Activated T-cell treated with anti-CD3 and anti-CD28 coated beads, Interleukin-2, amount 50 U/mL, for 4 hours (primary cell): ENCODE measurements at regions not wholly inside any gene's neighbourhood (a gene's known extent, or its start where the extent isn't known, plus 50 kb on each side); places are given as distances from the start of the nearest gene placed in this dataset.

Source experiments
- ATAC-seq, 2 donors: fragments of 200-7000 bp; cut with Tn5 transposase; one replicate each; pipeline ENCODE4 v1.10.0; 2021
- DNase-seq: peaks from one replicate; pipeline ENCODE4 v3.0.0-alpha.2; 2020
- H3K27me3 Mint-ChIP-seq: one replicate; pipeline ENCODE4 v1.8.0; 2021; ENCODE audit warnings: low read depth, mixed read lengths
- H3K36me3 Mint-ChIP-seq: one replicate; pipeline ENCODE4 v1.8.0; 2022; ENCODE audit warnings: mixed read lengths; ENCODE audit not compliant: insufficient read depth
- H3K4me1 Mint-ChIP-seq: one replicate; pipeline ENCODE4 v1.8.0; 2021; ENCODE audit warnings: low read depth, mixed read lengths
- H3K4me3 Mint-ChIP-seq: one replicate; pipeline ENCODE4 v1.8.0; 2021; ENCODE audit warnings: mild to moderate bottlenecking, moderate library complexity, mixed read lengths
- H3K9me3 Mint-ChIP-seq: one replicate; pipeline ENCODE4 v1.8.0; 2021; ENCODE audit warnings: mixed read lengths

DNA sequence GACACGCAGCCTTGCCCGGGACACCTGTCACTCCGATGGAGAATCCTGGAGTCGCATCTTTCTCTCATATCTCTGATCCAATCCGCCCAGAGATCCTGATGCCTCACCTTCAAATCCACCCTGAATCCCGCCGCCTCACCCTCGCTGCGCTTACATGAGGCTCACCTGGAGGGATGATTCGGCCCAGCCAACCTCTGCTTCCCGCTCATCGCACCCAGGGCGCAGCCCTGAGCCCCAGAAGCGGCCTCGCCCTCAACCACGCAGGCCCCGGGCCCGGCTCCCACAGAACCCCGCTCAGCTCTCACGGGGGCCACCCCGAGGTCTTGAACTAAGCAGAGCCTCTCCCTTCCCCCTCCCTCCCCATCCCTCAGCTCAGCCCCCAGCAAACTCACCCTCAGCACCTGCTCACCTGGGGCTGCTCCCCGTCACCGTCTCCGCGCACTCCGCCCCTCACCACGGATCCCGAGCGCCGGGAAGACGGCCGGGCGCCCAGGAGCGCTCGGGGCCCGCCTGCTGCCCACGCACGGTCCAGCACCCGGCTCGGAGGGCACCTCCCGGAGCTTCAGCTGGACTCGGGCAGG is 160.0 kb downstream of the NDUFA10 start:
- Mint-ChIP-seq H3K36me3 (no peaks in the 10 kb centered on the region), H3K27me3 (no peaks in the 10 kb centered on the region), H3K9me3 (no peaks in the 10 kb centered on the region), H3K4me3 (no peak overlapping the region), H3K4me1 (peaks cover 25% of the 10 kb centered on the region)
- ATAC-seq, result no peak
- DNase-seq, result no peak

DNA sequence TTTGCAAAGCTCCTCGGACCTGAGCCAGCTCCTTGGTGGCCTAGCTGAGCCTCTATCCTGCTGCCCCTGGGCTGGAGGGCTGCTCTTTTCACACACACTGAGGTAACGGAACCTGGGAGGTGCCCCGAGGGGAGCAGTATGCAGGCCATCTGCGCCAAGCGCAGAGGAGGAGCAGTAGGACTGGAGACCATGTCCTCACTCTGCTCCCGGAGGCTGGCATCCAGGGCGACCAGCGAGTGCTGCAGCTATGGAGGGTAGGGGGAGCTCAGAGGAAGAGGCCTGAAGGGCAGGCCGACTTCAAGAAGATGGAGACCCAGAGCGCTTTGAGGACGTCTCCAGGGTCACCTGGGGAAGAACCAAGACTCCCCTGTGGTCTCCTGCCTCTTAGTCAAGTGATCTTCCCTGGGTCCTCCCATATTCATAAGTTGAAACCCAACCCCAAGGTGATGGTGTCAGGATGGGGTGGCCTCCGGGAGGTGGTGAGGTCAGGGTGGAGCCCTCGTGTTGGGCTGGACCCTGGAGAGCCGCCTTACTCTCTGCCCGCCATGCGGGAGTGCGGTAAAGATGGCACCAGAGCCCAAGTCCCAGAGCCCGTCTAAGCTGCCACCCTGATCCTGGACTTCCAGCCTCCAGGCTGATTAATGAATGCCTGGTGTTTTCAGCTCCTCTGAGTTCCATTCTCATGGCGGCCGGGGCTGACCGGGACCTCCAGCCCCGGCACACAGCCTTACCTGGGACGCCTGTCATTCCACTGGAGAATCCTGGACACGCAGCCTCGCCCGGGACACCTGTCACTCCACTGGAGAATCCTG is 160.7 kb downstream of the NDUFA10 start:
- Mint-ChIP-seq H3K4me1 (peaks cover 26% of the 10 kb centered on the region), H3K27me3 (no peaks in the 10 kb centered on the region), H3K9me3 (no peaks in the 10 kb centered on the region), H3K36me3 (no peaks in the 10 kb centered on the region), H3K4me3 (no peak overlapping the region)
- ATAC-seq (no peak), DNase-seq (no peak)

DNA sequence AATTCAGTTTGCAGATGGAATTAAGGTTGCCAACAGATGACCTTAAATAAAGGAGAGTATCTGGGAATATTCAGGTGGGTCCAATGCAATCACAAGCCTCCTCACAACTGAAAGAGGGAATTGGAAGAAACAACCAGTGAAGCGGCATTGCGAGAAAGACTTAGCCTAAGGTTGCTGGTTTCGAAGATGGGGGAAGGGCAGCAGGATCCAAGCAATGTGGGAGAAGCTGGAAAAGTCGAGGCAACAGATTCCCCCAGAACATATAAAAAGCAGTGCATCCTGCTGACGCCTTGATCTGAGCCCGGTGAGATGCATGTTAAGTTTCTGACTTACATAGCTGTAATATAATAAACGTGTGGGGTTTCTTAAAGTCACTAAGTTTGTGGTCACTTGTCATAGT is 162.5 kb downstream of the NDUFA10 start:
- Mint-ChIP-seq H3K36me3 (no peaks in the 10 kb centered on the region), H3K4me1 (peaks cover 26% of the 10 kb centered on the region), H3K9me3 (no peaks in the 10 kb centered on the region), H3K4me3 (no peak overlapping the region), H3K27me3 (no peaks in the 10 kb centered on the region)
- ATAC-seq (no peak), DNase-seq (no peak)

DNA sequence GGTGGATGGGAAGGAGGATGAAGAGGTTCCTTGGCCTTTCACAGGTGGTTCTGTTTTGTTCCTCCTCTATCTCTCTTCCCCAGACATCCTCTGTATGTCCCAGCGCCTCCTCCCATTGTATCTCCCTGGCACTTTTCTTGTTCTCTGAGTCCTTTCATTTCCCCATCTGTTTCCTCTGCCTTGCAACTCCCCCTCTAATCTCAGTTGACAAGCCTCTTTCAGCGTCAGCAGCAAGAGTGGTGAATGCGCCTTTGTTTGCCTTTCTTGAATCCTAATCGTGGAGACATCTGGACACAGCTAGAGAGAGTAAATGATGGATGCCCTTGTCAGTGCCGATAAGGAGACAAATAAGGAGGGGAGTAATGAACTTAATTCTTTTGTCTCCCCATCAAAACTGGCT is 167.0 kb downstream of the NDUFA10 start:
- H3K4me3 Mint-ChIP-seq, result no peak overlapping the region
- H3K4me1 Mint-ChIP-seq, result peaks cover 26% of the 10 kb centered on the region
- no peak for DNase-seq
- peaks cover 22% of the 10 kb centered on the region for H3K27me3 Mint-ChIP-seq
- H3K9me3 Mint-ChIP-seq, result no peaks in the 10 kb centered on the region
- ATAC-seq, result no peak
- no peaks in the 10 kb centered on the region for H3K36me3 Mint-ChIP-seq

DNA sequence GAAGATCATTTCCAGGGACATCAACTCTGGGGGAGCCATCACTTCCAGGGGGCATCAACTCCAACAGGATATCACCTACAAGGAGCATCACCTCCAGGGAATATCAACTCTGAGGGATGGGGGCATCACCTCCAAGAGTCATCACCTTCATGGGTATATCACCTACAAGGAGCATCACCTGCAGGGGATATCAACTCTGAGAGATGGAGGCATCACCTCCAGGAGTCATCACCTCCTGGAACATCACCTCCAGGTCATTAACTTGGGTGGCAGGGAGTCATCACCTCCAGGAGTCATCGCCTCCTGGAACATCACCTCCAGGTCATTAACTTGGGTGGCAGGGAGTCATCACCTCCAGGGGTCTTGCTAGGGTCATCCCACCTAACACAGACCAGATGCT is 167.6 kb downstream of the NDUFA10 start:
- Mint-ChIP-seq H3K4me3 (no peak overlapping the region), H3K27me3 (peaks cover 22% of the 10 kb centered on the region), H3K36me3 (no peaks in the 10 kb centered on the region), H3K9me3 (no peaks in the 10 kb centered on the region), H3K4me1 (peaks cover 23% of the 10 kb centered on the region)
- ATAC-seq, result no peak
- no peak for DNase-seq

DNA sequence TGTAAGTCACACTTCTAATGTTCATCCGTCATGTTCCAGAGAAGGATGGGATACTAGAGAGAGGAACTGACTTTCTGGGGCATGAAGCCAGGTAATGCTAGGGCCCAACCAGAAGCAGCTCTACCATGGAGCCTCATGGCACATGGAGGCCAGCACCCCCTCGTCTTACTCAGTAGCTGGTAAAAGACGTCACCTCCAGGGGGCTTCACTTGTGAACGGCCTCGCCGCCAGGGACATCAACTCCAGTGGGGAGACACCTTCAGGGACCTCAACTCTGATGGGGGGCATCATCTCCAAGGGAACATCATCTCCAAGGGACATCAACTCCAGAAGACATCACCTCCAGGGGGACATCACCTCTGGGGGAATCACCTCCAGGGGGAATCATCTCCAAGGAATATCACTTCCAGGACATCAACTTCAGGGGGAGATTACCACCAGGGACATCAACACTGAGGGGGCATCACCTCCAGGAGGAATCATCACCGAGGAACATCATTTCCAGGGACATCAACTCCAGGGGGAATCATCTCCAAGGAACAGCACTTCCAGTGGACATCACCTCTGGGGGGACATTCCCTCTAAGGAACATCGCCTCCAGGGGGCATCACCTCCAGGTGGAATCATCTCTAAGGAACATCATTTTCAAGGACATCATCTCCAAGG is 168.4 kb downstream of the NDUFA10 start:
- H3K4me1 Mint-ChIP-seq, result peaks cover 15% of the 10 kb centered on the region
- no peak for DNase-seq
- H3K36me3 Mint-ChIP-seq, result no peaks in the 10 kb centered on the region
- no peaks in the 10 kb centered on the region for H3K9me3 Mint-ChIP-seq
- no peak overlapping the region for H3K4me3 Mint-ChIP-seq
- ATAC-seq, result no peak
- H3K27me3 Mint-ChIP-seq, result peaks cover 26% of the 10 kb centered on the region

DNA sequence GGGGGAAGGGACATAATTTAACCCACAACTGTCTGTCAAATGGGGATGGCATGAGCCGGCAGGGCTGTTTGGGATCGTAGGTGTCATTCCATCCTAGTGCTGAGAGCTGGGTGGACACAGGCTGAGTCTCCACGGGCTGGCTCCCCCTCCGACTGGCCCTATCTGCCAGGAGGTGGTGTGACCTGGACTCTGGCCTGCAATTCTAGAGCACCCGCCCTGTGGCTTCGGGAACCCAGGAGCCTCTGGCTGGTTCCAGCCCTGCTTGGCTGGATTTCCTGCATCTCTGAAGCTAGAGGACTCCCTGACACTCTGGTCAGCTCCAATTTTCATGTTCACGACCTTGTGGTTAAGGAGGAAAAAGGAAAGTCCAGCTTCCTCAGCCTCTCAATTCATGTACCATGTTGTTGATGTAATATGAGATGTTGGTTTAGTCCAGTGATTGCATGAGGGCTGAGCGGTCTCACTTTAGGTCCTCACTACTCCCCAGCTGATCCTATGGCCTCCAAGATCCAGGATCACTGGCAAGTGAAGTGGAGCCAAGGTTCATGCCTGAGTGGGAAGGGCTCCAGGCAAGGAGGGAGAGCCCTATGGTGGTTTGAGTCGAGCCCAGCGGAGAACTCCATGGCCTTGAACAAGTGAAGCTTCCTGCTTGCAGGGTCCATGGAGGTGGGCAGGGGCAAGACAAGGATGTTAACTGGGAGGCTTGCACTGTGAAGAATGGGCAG is 169.1 kb downstream of the NDUFA10 start:
- Mint-ChIP-seq H3K36me3 (no peaks in the 10 kb centered on the region), H3K4me3 (no peak overlapping the region), H3K9me3 (peaks cover 5% of the 10 kb centered on the region), H3K4me1 (peaks cover 9% of the 10 kb centered on the region), H3K27me3 (peaks cover 26% of the 10 kb centered on the region)
- DNase-seq (no peak), ATAC-seq (no peak)

DNA sequence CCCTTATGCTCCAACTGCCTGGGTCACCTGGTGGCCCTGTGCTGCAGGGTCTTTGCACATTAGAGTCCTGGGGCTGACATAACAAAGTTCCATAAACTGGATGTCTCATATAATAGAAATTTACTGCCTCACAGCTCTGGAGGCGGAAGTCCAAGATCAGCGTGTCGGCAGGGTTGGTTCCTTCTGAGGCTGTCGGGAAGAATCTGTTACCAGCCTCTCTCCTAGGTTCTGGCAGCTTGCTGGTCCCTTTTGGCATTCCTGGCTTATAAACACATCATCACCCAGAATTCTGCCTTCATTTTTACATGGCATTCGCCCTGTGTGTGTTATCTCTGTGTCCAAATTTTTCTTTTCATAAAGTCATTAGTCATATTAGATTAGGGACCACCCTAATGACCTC is 170.5 kb downstream of the NDUFA10 start:
- Mint-ChIP-seq H3K9me3 (peaks cover 11% of the 10 kb centered on the region), H3K27me3 (peaks cover 26% of the 10 kb centered on the region), H3K4me3 (no peak overlapping the region), H3K4me1 (no peaks in the 10 kb centered on the region), H3K36me3 (no peaks in the 10 kb centered on the region)
- no peak for ATAC-seq
- DNase-seq, result no peak

DNA sequence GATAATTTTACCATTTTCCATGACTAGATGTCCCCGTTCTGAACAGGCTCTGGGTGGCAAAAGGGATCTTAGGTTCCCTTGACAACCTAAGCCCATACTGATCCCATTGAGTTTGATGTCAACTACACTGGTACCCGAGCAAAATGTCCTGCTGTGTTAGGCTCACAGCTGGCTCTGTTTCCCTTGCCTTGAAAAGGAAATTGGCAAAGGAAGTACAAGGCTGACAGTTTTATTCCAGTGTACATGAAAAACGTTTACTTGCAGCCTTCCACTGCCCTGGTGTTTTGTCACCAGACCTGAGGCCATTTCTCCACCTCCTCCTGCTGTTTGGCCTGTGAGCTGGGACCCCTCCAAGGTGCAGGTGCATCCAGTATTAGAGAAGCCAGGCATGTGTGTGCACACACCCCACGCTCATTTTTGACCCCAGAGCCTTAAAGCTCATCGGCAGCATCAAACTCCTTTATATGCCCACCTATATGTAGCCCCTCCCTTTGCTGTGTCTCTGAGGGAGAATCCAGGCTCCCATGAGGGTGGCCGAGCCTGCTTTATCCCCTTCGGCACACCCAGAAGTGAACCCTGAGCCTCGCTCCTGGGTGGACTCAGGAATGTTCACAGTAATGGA is 171.3 kb downstream of the NDUFA10 start:
- Mint-ChIP-seq H3K9me3 (peaks cover 11% of the 10 kb centered on the region), H3K4me1 (no peaks in the 10 kb centered on the region), H3K36me3 (no peaks in the 10 kb centered on the region), H3K4me3 (no peak overlapping the region), H3K27me3 (peaks cover 26% of the 10 kb centered on the region)
- DNase-seq, result no peak
- no peak for ATAC-seq

DNA sequence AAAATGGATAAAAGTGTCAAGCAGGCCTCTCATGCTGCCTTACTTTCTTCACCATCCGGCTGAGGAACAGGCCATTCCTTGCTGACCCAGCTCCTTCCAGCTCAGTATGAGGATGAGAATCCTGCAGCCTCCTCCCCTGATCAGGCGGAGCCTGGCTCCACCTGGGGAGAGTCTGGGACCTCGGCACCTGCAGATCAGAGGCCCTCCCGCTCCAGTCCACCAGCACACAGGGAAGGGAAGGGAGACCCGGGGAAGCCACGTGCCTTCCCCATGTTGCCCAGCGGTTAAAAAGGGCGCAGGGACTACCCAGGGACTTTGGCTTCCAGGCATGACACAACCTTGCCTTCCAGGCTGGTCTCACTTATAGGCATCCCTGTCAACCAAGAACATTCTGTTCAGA is 172.0 kb downstream of the NDUFA10 start:
- ATAC-seq (no peak), DNase-seq (no peak)
- no peak overlapping the region for H3K4me3 Mint-ChIP-seq
- peaks cover 26% of the 10 kb centered on the region for H3K27me3 Mint-ChIP-seq
- H3K4me1 Mint-ChIP-seq, result no peaks in the 10 kb centered on the region
- no peaks in the 10 kb centered on the region for H3K36me3 Mint-ChIP-seq
- H3K9me3 Mint-ChIP-seq, result peaks cover 11% of the 10 kb centered on the region

DNA sequence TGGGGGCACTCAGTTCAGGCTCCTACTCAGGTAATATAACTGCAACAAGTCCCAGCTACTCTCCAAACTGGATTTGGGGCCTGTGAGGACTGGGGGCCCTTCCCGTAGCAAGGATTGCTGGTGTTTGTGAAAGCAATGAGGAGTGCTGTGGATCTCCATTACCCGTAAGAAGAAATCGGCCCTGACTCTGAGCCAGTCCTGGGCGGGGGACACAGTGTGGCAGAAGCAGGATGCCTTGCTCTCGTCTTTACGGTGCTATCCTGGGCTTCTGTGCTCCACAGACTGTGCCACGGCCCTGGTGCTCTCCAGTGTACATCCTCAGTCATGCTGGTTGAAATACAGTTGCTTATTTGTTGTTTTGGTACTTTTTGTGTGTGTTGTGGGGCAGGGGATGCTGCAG is 172.9 kb downstream of the NDUFA10 start:
- peaks cover 24% of the 10 kb centered on the region for H3K27me3 Mint-ChIP-seq
- no peaks in the 10 kb centered on the region for H3K36me3 Mint-ChIP-seq
- ATAC-seq, result no peak
- no peak overlapping the region for H3K4me3 Mint-ChIP-seq
- no peaks in the 10 kb centered on the region for H3K4me1 Mint-ChIP-seq
- no peak for DNase-seq
- H3K9me3 Mint-ChIP-seq, result peaks cover 11% of the 10 kb centered on the region

DNA sequence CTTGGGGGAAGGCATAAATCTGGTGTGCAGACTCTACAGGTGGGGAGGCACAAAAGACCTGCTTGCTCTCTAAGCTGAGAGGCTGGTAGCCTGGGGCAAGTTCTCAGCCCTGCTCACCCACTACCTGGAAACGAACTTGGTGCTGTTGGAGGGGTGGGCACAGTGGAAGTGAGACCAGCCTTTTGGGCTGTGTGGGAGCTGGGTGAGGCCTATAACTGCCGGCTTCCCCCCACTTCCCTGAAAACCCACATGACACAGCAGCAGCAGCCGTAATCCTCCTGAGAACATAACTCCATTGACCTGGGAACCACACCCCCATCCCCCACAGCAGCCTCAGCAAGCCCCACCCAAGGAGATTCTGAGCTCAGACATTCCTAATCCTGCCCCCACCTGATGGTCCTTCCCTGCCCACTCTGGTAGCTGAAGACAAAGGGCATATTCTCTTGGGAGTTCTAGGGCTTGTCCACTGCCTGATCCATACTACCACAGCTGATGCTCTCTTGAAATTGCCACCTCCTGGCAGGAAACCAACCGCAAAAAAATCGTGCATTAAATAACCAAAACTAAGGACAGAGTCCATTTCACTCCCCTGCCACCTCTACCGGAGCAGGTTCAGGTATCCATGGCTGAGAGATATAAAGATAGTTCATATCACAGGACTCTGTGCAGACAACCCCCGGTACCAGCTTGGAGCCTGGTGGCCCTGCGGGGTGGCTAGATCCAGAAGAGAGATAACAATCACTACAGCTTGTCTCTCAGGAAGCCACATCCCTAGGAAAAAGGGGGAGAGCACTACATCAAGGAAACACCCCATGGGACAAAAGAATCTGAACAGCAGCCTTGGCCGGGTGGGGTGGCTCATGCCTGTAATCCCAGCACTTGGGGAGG is 178.1 kb downstream of the NDUFA10 start:
- ATAC-seq, result no peak
- H3K4me1 Mint-ChIP-seq, result peaks cover 6% of the 10 kb centered on the region
- H3K4me3 Mint-ChIP-seq, result no peak overlapping the region
- H3K36me3 Mint-ChIP-seq, result no peaks in the 10 kb centered on the region
- no peak for DNase-seq
- H3K9me3 Mint-ChIP-seq, result peaks cover 19% of the 10 kb centered on the region
- H3K27me3 Mint-ChIP-seq, result peaks cover 20% of the 10 kb centered on the region

DNA sequence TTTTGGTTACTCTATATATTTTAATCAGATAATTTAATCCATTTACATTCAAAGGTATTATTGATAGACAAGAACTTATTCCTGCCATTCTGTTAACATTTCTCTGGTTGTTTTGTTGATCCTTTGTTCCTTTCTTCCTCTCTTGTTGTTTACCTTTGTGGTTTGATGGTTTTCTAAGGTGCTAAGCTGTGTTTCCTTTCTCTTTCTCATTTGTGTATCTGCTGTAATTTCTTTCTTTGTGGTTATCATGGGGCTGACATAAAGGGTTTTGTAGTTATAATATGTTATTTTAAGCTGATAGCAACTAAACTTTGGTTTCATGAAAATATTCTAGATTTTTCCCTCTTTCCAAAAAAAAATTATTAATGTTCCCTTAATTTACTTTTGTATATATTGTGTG is 179.2 kb downstream of the NDUFA10 start:
- H3K9me3 Mint-ChIP-seq, result peaks cover 14% of the 10 kb centered on the region
- peaks cover 6% of the 10 kb centered on the region for H3K4me1 Mint-ChIP-seq
- peaks cover 22% of the 10 kb centered on the region for H3K27me3 Mint-ChIP-seq
- DNase-seq (no peak), ATAC-seq (no peak)
- no peaks in the 10 kb centered on the region for H3K36me3 Mint-ChIP-seq
- H3K4me3 Mint-ChIP-seq, result no peak overlapping the region
